Immature natural killer cell (primary cell): ENCODE measurements at regions not wholly inside any gene's neighbourhood (a gene's known extent, or its start where the extent isn't known, plus 50 kb on each side); places are given as distances from the start of the nearest gene placed in this dataset.

Experiments used
- DNase-seq, 3 donors: peaks; one replicate each; pipeline ENCODE4 v3.0.0; 2022; ENCODE audit warnings: mixed read lengths in 1 of 3
- H3K27ac Mint-ChIP-seq, 6 donors: one replicate each; pipeline ENCODE4 v1.8.0; 2020; ENCODE audit warnings: mixed read lengths in 6 of 6, mild to moderate bottlenecking in 5 of 6, inconsistent platforms in 4 of 6, moderate library complexity in 3 of 6
- H3K27me3 Mint-ChIP-seq, 3 donors: one replicate each; pipeline ENCODE4 v1.8.0; 2020 to 2021; ENCODE audit warnings: low read depth in 3 of 3, mild to moderate bottlenecking in 3 of 3, mixed read lengths in 3 of 3, moderate library complexity in 3 of 3, inconsistent platforms in 1 of 3
- H3K36me3 Mint-ChIP-seq, 3 donors: one replicate each; pipeline ENCODE4 v1.8.0; 2020; ENCODE audit warnings: mixed read lengths in 3 of 3, inconsistent platforms in 2 of 3, mild to moderate bottlenecking in 2 of 3
- H3K4me1 Mint-ChIP-seq, 2 donors: one replicate each; pipeline ENCODE4 v1.8.0; 2020; ENCODE audit warnings: inconsistent platforms in 2 of 2, mild to moderate bottlenecking in 2 of 2, mixed read lengths in 2 of 2, moderate library complexity in 1 of 2
- H3K4me3 Mint-ChIP-seq, 5 donors: one replicate each; pipeline ENCODE4 v1.8.0; 2020; ENCODE audit warnings: mild to moderate bottlenecking in 5 of 5, mixed read lengths in 5 of 5, inconsistent platforms in 3 of 5, moderate library complexity in 3 of 5
- H3K9me3 Mint-ChIP-seq, 6 donors: one replicate each; pipeline ENCODE4 v1.8.0; 2020; ENCODE audit warnings: mild to moderate bottlenecking in 6 of 6, mixed read lengths in 6 of 6, inconsistent platforms in 4 of 6, moderate library complexity in 3 of 6

DNA sequence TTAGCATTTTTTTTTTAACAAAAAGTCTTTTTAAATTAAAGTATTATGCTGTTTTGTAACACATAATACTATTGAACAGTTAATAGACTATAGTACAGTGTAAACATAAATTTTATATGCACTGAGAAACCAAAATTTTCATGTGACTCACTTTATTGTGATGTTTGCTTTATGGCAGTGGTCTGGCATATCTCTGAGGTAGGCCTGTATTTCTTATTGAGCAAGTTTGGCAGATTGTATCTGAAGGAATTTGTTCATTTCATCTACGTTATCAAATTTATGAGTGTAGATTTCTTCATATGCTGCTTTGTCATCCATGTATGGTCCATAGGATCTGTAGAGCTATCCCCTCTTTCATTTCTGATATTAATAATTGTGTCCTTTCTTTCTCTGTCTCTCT is 78.8 kb upstream of the PDE3A start:
- DNase-seq, result no peak
- H3K27ac Mint-ChIP-seq, result no peak overlapping the region
- no peak overlapping the region for H3K4me3 Mint-ChIP-seq
- H3K27me3 Mint-ChIP-seq, result no peaks in the 10 kb centered on the region
- H3K9me3 Mint-ChIP-seq, result peaks cover 0 to 12% (median 3%) of the 10 kb centered on the region in 6 donors
- H3K4me1 Mint-ChIP-seq, result no peaks in the 10 kb centered on the region
- H3K36me3 Mint-ChIP-seq, result no peaks in the 10 kb centered on the region

DNA sequence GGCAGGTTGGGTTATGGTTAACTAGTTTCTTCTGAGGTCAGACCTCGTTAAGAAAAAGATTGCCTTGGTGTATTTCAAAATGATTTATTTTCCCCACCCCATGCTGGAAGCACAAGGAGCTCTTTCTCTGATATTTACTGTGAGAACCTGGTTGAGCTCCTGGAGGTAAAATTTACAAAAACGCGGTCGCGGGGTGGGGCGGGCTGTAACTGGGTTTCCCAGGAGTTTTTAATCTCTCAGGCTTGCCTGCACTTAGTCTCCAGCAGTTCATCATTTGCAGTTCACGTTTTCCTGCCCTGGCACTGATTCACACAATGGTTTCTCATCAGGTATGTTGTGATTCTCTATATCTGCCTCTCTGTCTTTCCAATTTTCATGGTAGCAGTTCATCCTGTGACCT is 67.9 kb upstream of the PDE3A start:
- H3K9me3 Mint-ChIP-seq, result peaks cover 12 to 29% (median 22%) of the 10 kb centered on the region in 6 donors
- DNase-seq, result no peak
- peaks cover 1 to 3% (median 2%) of the 10 kb centered on the region in 3 donors for H3K27me3 Mint-ChIP-seq
- no peak overlapping the region for H3K27ac Mint-ChIP-seq
- H3K36me3 Mint-ChIP-seq, result no peaks in the 10 kb centered on the region
- H3K4me3 Mint-ChIP-seq, result no peak overlapping the region
- H3K4me1 Mint-ChIP-seq, result no peaks in the 10 kb centered on the region

DNA sequence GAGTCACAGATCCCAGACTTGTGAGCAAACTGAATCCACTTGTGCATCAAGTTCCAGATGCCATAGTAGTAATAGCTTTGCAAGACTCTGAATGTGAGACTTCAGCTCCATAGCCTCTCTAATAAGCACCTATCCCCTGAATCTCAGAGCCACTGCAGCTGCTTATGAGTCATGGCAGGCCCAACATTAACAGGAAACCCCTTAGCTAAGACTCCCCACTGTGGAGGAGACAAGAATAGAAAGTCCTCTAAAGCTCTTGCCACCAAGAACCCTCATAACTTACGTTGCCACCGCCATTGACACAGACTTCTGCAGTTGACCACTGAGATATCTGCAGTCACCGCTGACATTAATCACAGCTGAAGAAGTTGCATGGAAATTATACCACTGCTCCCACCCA is 62.9 kb upstream of the PDE3A start:
- DNase-seq, result no peak
- no peaks in the 10 kb centered on the region for H3K4me1 Mint-ChIP-seq
- H3K27ac Mint-ChIP-seq, result no peak overlapping the region
- H3K36me3 Mint-ChIP-seq, result peaks cover 0 to 5% (median 4%) of the 10 kb centered on the region in 3 donors
- no peak overlapping the region for H3K4me3 Mint-ChIP-seq
- H3K27me3 Mint-ChIP-seq, result peaks cover 0 to 8% (median 0%) of the 10 kb centered on the region in 3 donors
- peaks cover 3 to 25% (median 11%) of the 10 kb centered on the region in 6 donors for H3K9me3 Mint-ChIP-seq

DNA sequence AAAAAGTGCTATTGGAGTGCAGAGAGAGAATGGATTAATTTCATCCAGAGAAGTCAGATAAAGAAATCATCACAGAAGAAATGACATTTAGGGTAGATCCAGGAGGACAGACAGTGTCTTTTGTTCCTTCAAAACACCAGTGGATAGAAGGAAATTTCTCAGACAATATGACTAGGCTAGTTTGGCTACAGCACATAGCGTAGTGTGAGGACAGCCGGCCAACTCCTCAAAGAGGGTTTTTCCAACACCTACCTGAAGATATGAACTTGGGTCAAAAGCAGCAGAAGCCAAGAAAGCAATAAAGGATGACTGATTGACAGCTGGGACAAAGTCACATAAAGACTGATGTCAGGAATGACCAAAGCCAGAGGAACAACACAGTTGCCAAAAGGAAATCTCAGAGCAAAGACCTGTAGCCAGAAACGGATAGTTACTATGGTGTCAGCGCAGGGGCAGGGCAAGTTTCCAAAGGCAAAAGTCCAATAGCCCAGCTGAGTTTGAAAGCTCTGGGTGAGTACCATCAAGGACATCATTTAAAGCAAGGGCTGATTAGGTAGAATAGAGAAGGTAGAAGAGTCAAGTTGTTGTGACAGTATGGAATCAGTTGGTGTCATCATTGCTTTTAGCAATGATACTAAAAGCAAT is 58.7 kb upstream of the PDE3A start:
- no peak for DNase-seq
- Mint-ChIP-seq H3K27ac (no peak overlapping the region), H3K9me3 (peaks cover 2 to 21% (median 11%) of the 10 kb centered on the region in 6 donors), H3K36me3 (peaks cover 0 to 5% (median 4%) of the 10 kb centered on the region in 3 donors), H3K4me3 (no peak overlapping the region), H3K27me3 (peaks cover 0 to 7% (median 0%) of the 10 kb centered on the region in 3 donors), H3K4me1 (no peaks in the 10 kb centered on the region)

DNA sequence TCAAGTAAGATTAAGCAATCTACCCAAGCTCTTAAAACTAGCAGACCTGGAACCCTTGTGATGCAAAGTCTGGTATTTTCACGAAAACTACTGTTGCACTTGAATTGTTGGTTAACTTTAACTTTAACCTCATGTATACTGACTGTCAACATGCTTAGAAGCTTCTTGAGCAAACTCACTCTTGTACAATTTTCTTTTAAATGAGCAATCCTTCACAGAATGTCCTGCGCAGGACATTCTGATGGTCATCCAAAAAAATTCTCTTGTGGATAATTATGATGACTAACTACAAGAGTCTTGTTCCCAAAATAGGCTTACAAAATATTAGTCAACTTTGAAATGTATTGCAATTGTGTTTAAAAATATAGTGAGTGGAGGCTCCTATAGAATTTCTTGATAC is 54.0 kb upstream of the PDE3A start:
- no peaks in the 10 kb centered on the region for H3K4me1 Mint-ChIP-seq
- no peak for DNase-seq
- no peak overlapping the region for H3K4me3 Mint-ChIP-seq
- no peaks in the 10 kb centered on the region for H3K9me3 Mint-ChIP-seq
- no peak overlapping the region for H3K27ac Mint-ChIP-seq
- no peaks in the 10 kb centered on the region for H3K27me3 Mint-ChIP-seq
- no peaks in the 10 kb centered on the region for H3K36me3 Mint-ChIP-seq

DNA sequence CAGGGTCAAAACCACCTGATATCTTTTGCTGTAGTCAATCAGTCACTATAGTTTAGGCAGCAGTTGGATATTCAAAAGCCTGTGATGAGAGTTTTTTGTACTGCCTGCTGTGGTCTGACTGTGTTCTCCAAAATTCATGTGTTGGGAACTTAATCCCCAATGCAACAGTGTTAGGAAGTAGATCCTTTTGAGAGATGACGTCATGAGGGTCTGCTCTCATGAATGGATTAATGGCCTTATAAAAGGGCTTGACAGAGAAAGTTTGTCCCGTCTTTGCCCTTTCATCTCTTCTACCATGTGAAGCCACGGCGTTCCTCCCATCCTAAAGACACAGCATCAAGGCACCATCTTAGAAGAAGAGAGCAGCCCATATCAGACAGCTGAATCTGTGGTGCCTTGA is 50.8 kb upstream of the PDE3A start:
- no peak for DNase-seq
- no peak overlapping the region for H3K27ac Mint-ChIP-seq
- H3K27me3 Mint-ChIP-seq, result no peaks in the 10 kb centered on the region
- H3K36me3 Mint-ChIP-seq, result no peaks in the 10 kb centered on the region
- H3K4me1 Mint-ChIP-seq, result no peaks in the 10 kb centered on the region
- H3K4me3 Mint-ChIP-seq, result no peak overlapping the region
- no peaks in the 10 kb centered on the region for H3K9me3 Mint-ChIP-seq
